ENCODE measurements at regions not wholly inside any gene's neighbourhood (a gene's known extent, or its start where the extent isn't known, plus 50 kb on each side); places are given as distances from the start of the nearest gene placed in this dataset.
"Not testable (repeated sequence)": the region's sequence is repeated elsewhere in the genome, so short reads cannot be mapped to it uniquely, and the experiment has no call there.

GRCh38 chr9:103319979-103320378 lies 324.8 kb downstream of the CYLC2 start:
- no peak for TF ChIP-seq CTCF (IDR thresholded peaks at IDR 0.05; ENCODE audit: insufficient read depth, low read depth, low read length, missing control alignments)
- H3K4me3 ChIP-seq (ENCODE audit: low read depth, low read length), result no peak overlapping the region
- peak; percentile 1 for DNase-seq (ENCODE audit: low read depth)

GRCh38 chr9:103323699-103324098 lies 328.6 kb downstream of the CYLC2 start:
- DNase-seq (ENCODE audit: low read depth), result no peak
- TF ChIP-seq CTCF (IDR thresholded peaks at IDR 0.05; ENCODE audit: insufficient read depth, low read depth, low read length, missing control alignments), result no peak
- no peak overlapping the region for H3K4me3 ChIP-seq (ENCODE audit: low read depth, low read length)

- DNase-seq (ENCODE audit: low read depth), result no peak
- TF ChIP-seq CTCF (IDR thresholded peaks at IDR 0.05; ENCODE audit: insufficient read depth, low read depth, low read length, missing control alignments), result no peak
- H3K4me3 ChIP-seq (ENCODE audit: low read depth, low read length), result no peak overlapping the region
Measured at GRCh38 chr9:103335461-103335860, 340.3 kb downstream of the CYLC2 start.

GRCh38 chr9:103355000-103355399 lies 359.9 kb downstream of the CYLC2 start:
- no peak overlapping the region for H3K4me3 ChIP-seq (ENCODE audit: low read depth, low read length)
- TF ChIP-seq CTCF (IDR thresholded peaks at IDR 0.05; ENCODE audit: insufficient read depth, low read depth, low read length, missing control alignments), result no peak
- DNase-seq (ENCODE audit: low read depth), result no peak

- DNase-seq (ENCODE audit: low read depth); H3K4me3 ChIP-seq (ENCODE audit: low read depth, low read length): not testable (repeated sequence)
Measured at GRCh38 chr9:103357980-103358379, 362.8 kb downstream of the CYLC2 start.

GRCh38 chr9:103361906-103362305 lies 366.8 kb downstream of the CYLC2 start:
- no peak overlapping the region for H3K4me3 ChIP-seq (ENCODE audit: low read depth, low read length)
- no peak for DNase-seq (ENCODE audit: low read depth)
- no peak for TF ChIP-seq CTCF (IDR thresholded peaks at IDR 0.05; ENCODE audit: insufficient read depth, low read depth, low read length, missing control alignments)

- DNase-seq (ENCODE audit: low read depth), result no peak
- TF ChIP-seq CTCF (IDR thresholded peaks at IDR 0.05; ENCODE audit: insufficient read depth, low read depth, low read length, missing control alignments), result no peak
Measured at GRCh38 chr9:103362986-103363385, 367.9 kb downstream of the CYLC2 start.

More at GRCh38 chr9:103362986-103363385, 367.9 kb downstream of the CYLC2 start:
- no peak overlapping the region for H3K4me3 ChIP-seq (ENCODE audit: low read depth, low read length)

Measured in GM12865 (cell line).